ENCODE measurements at regions not wholly inside any gene's neighbourhood (a gene's known extent, or its start where the extent isn't known, plus 50 kb on each side); places are given as distances from the start of the nearest gene placed in this dataset.

GRCh38 chr1:172867216-172867818 is 183.4 kb downstream of the TNFSF18 start:
- H3K9me2 ChIP-seq (replicated peaks; ENCODE audit: control insufficient read depth, low read length), result no peaks in the 10 kb centered on the region
- H4K20me1 ChIP-seq (ENCODE audit: control insufficient read depth, insufficient read depth, low read depth, low read length), result no peaks in the 10 kb centered on the region
- H3K4me1 ChIP-seq (ENCODE audit: control insufficient read depth, low read length), result no peaks in the 10 kb centered on the region

GRCh38 chr1:172870901-172871606 is 179.7 kb downstream of the TNFSF18 start:
- Histone ChIP-seq H3K4me1 (ENCODE audit: control insufficient read depth, low read length) (no peaks in the 10 kb centered on the region), H3K4me3 (ENCODE audit: low read length) (no peak overlapping the region), H3K27ac (ENCODE audit: low read depth, low read length) (no peak overlapping the region), H3F3A (ENCODE audit: control insufficient read depth, insufficient read depth) (no peaks in the 10 kb centered on the region), H3K27me3 (ENCODE audit: control insufficient read depth, low read length) (no peaks in the 10 kb centered on the region), H3K9me3 (ENCODE audit: control insufficient read depth, insufficient read depth, low read length) (no peaks in the 10 kb centered on the region), H3K9me2 (replicated peaks; ENCODE audit: control insufficient read depth, low read length) (no peaks in the 10 kb centered on the region), H3K4me2 (ENCODE audit: low read length) (no peak overlapping the region), H4K20me1 (ENCODE audit: control insufficient read depth, insufficient read depth, low read depth, low read length) (no peaks in the 10 kb centered on the region), H3K79me2 (ENCODE audit: control insufficient read depth, low read length) (no peaks in the 10 kb centered on the region), H3K36me3 (ENCODE audit: control insufficient read depth, low read length) (no peaks in the 10 kb centered on the region)
- no peak for TF ChIP-seq EZH2phosphoT487 (IDR thresholded peaks at IDR 0.05; ENCODE audit: borderline replicate concordance, low read length)
- TF ChIP-seq CTCF (IDR thresholded peaks at IDR 0.05; ENCODE audit: low read depth, low read length, poor library complexity, severe bottlenecking), result no peak

More at GRCh38 chr1:172867216-172867818, 183.4 kb downstream of the TNFSF18 start:
- Histone ChIP-seq H3K27ac (ENCODE audit: low read depth, low read length) (no peak overlapping the region), H3K36me3 (ENCODE audit: control insufficient read depth, low read length) (no peaks in the 10 kb centered on the region), H3F3A (ENCODE audit: control insufficient read depth, insufficient read depth) (no peaks in the 10 kb centered on the region), H3K4me3 (ENCODE audit: low read length) (no peak overlapping the region), H3K79me2 (ENCODE audit: control insufficient read depth, low read length) (no peaks in the 10 kb centered on the region), H3K27me3 (ENCODE audit: control insufficient read depth, low read length) (no peaks in the 10 kb centered on the region), H3K4me2 (ENCODE audit: low read length) (no peak overlapping the region), H3K9me3 (ENCODE audit: control insufficient read depth, insufficient read depth, low read length) (no peaks in the 10 kb centered on the region)
- TF ChIP-seq EZH2phosphoT487 (IDR thresholded peaks at IDR 0.05; ENCODE audit: borderline replicate concordance, low read length) (no peak), CTCF (IDR thresholded peaks at IDR 0.05; ENCODE audit: low read depth, low read length, poor library complexity, severe bottlenecking) (no peak)

- Histone ChIP-seq H3K4me2 (ENCODE audit: low read length) (no peak overlapping the region), H3K9me2 (replicated peaks; ENCODE audit: control insufficient read depth, low read length) (no peaks in the 10 kb centered on the region), H3K27me3 (ENCODE audit: control insufficient read depth, low read length) (no peaks in the 10 kb centered on the region), H3K36me3 (ENCODE audit: control insufficient read depth, low read length) (no peaks in the 10 kb centered on the region), H3K27ac (ENCODE audit: low read depth, low read length) (no peak overlapping the region), H3K4me1 (ENCODE audit: control insufficient read depth, low read length) (no peaks in the 10 kb centered on the region), H3K4me3 (ENCODE audit: low read length) (no peak overlapping the region), H3F3A (ENCODE audit: control insufficient read depth, insufficient read depth) (no peaks in the 10 kb centered on the region), H3K9me3 (ENCODE audit: control insufficient read depth, insufficient read depth, low read length) (no peaks in the 10 kb centered on the region), H4K20me1 (ENCODE audit: control insufficient read depth, insufficient read depth, low read depth, low read length) (no peaks in the 10 kb centered on the region), H3K79me2 (ENCODE audit: control insufficient read depth, low read length) (no peaks in the 10 kb centered on the region)
- no peak for TF ChIP-seq EZH2phosphoT487 (IDR thresholded peaks at IDR 0.05; ENCODE audit: borderline replicate concordance, low read length)
- no peak for TF ChIP-seq CTCF (IDR thresholded peaks at IDR 0.05; ENCODE audit: low read depth, low read length, poor library complexity, severe bottlenecking)
Measured at GRCh38 chr1:172874950-172875349, 175.8 kb downstream of the TNFSF18 start.
